ENCODE measurements at regions not wholly inside any gene's neighbourhood (a gene's known extent, or its start where the extent isn't known, plus 50 kb on each side); places are given as distances from the start of the nearest gene placed in this dataset.

- intact Hi-C loops (cut with DNase I; ENCODE audit: low total_unique reads) (no loop called here), in situ Hi-C loops (cut with MboI; ENCODE audit: low pct_ligation_motif_present in 1 of 4, low pct_unique_long_range_greater_than_20kb in 1 of 4, low sequenced_read_pairs in 3 of 4) (no loop called here)
- Histone ChIP-seq H3K4me3 (no peak overlapping the region), H3K36me3 (no peaks in the 10 kb centered on the region), H3K4me1 (peaks cover 0 to 3% (median 0%) of the 10 kb centered on the region in 4 donors), H3K27ac (no peak overlapping the region), H3K27me3 (no peaks in the 10 kb centered on the region), H3K9me3 (no peaks in the 10 kb centered on the region)
- TF ChIP-seq EP300 (IDR thresholded peaks at IDR 0.05; ENCODE audit: low read depth), result no peak
- no peak for TF ChIP-seq CTCF (IDR thresholded peaks at IDR 0.05)
- no peak for TF ChIP-seq POLR2A (IDR thresholded peaks at IDR 0.05)
- no peak for TF ChIP-seq POLR2AphosphoS5 (IDR thresholded peaks at IDR 0.05)
- DNase-seq, result no peak
- 80 to 89% methylated on average over 2 to 7 of the region's 7 CpGs for WGBS, 2 donors (ENCODE audit: low coverage in 1 of 2)
Observed at GRCh38 chr15:29633971-29634370, 188.3 kb downstream of the TJP1 start.

- Histone ChIP-seq H3K27me3 (no peaks in the 10 kb centered on the region), H3K27ac (no peak overlapping the region), H3K9me3 (no peaks in the 10 kb centered on the region), H3K36me3 (no peaks in the 10 kb centered on the region), H3K4me3 (no peak overlapping the region), H3K4me1 (peaks cover 0 to 3% (median 0%) of the 10 kb centered on the region in 4 donors)
- in situ Hi-C loops (cut with MboI; ENCODE audit: low pct_ligation_motif_present in 1 of 4, low pct_unique_long_range_greater_than_20kb in 1 of 4, low sequenced_read_pairs in 3 of 4), result no loop called here
- intact Hi-C loops (cut with DNase I; ENCODE audit: low total_unique reads), result no loop called here
- no peak for TF ChIP-seq POLR2A (IDR thresholded peaks at IDR 0.05)
- no peak for TF ChIP-seq EP300 (IDR thresholded peaks at IDR 0.05; ENCODE audit: low read depth)
- no peak for TF ChIP-seq POLR2AphosphoS5 (IDR thresholded peaks at IDR 0.05)
- no peak for TF ChIP-seq CTCF (IDR thresholded peaks at IDR 0.05)
- 65 to 87% methylated on average over 3 to 8 of the region's 8 CpGs for WGBS, 2 donors (ENCODE audit: low coverage in 1 of 2)
- DNase-seq, result no peak
Observed at GRCh38 chr15:29632671-29633406, 189.4 kb downstream of the TJP1 start.

GRCh38 chr15:29631076-29632070, 190.9 kb downstream of the TJP1 start:
- intact Hi-C loops (cut with DNase I; ENCODE audit: low total_unique reads), result no loop called here
- Histone ChIP-seq H3K4me3 (no peak overlapping the region), H3K27me3 (no peaks in the 10 kb centered on the region), H3K27ac (no peak overlapping the region), H3K4me1 (peaks cover 0 to 2% (median 0%) of the 10 kb centered on the region in 4 donors), H3K9me3 (no peaks in the 10 kb centered on the region), H3K36me3 (no peaks in the 10 kb centered on the region)
- WGBS, 2 donors (ENCODE audit: low coverage in 1 of 2), result 57 to 58% methylated on average over 3 to 10 of the region's 10 CpGs
- peak; percentile 54 for DNase-seq
- in situ Hi-C loops (cut with MboI; ENCODE audit: low pct_ligation_motif_present in 1 of 4, low pct_unique_long_range_greater_than_20kb in 1 of 4, low sequenced_read_pairs in 3 of 4), result no loop called here
- TF ChIP-seq CTCF (IDR thresholded peaks at IDR 0.05), result no peak
- TF ChIP-seq POLR2AphosphoS5 (IDR thresholded peaks at IDR 0.05), result peak; percentile 38 to 69 (median 48)
- no peak for TF ChIP-seq EP300 (IDR thresholded peaks at IDR 0.05; ENCODE audit: low read depth)

GRCh38 chr15:29624271-29624670, 198.0 kb downstream of the TJP1 start:
- TF ChIP-seq POLR2AphosphoS5 (IDR thresholded peaks at IDR 0.05) (no peak), POLR2A (IDR thresholded peaks at IDR 0.05) (no peak), EP300 (IDR thresholded peaks at IDR 0.05; ENCODE audit: low read depth) (no peak), CTCF (IDR thresholded peaks at IDR 0.05) (no peak)
- Histone ChIP-seq H3K27ac (no peak overlapping the region), H3K36me3 (no peaks in the 10 kb centered on the region), H3K4me3 (no peak overlapping the region), H3K4me1 (no peaks in the 10 kb centered on the region), H3K27me3 (no peaks in the 10 kb centered on the region), H3K9me3 (no peaks in the 10 kb centered on the region)
- intact Hi-C loops (cut with DNase I; ENCODE audit: low total_unique reads), result no loop called here
- WGBS, 2 donors (ENCODE audit: low coverage in 1 of 2), result 83 to 85% methylated on average over 8 of the region's 8 CpGs
- in situ Hi-C loops (cut with MboI; ENCODE audit: low pct_ligation_motif_present in 1 of 4, low pct_unique_long_range_greater_than_20kb in 1 of 4, low sequenced_read_pairs in 3 of 4), result loop anchor here in 1 of 4 donors (25.0 kb wide), 1 partner anchor 112 kb away; no protein-coding TSS in a partner anchor
- no peak for DNase-seq
